ENCODE measurements at regions not wholly inside any gene's neighbourhood (a gene's known extent, or its start where the extent isn't known, plus 50 kb on each side); places are given as distances from the start of the nearest gene placed in this dataset.

GRCh38 chr2:2571301-2572150, 240.5 kb upstream of the MYT1L start:
- no peak overlapping the region for H3K27ac ChIP-seq (ENCODE audit: low read depth, low read length, poor library complexity, severe bottlenecking)
- TF ChIP-seq CTCF (conservative IDR thresholded peaks at IDR 0.05; ENCODE audit: low read length) (no peak), EZH2phosphoT487 (IDR thresholded peaks at IDR 0.05; ENCODE audit: borderline replicate concordance, low read depth, low read length) (no peak)
- H3K4me3 ChIP-seq (ENCODE audit: low read depth, low read length, poor library complexity, severe bottlenecking), result no peak overlapping the region
- peaks cover 10% of the 10 kb centered on the region; the same call in 1 of the 2 replicates for H3K9me3 ChIP-seq (ENCODE audit: low read length)
- no peak overlapping the region for H3K4me2 ChIP-seq (ENCODE audit: low read length)
- intact Hi-C loops (cut with micrococcal nuclease; ENCODE audit: unreplicated experiment), result no loop called here
- no TSS peak for BruUV-seq (replicated peaks)
- H3K79me2 ChIP-seq (ENCODE audit: insufficient read depth, low read depth, low read length), result no peaks in the 10 kb centered on the region
- H4K20me1 ChIP-seq (ENCODE audit: insufficient read depth, low read length), result no peaks in the 10 kb centered on the region
- ChIA-PET POLR2A (no interaction called here), CTCF (ENCODE audit: unreplicated experiment) (no interaction called here)
- no peaks in the 10 kb centered on the region for H3K36me3 ChIP-seq (ENCODE audit: insufficient read depth, low read length)
- no peaks in the 10 kb centered on the region for H3K9me2 ChIP-seq (ENCODE audit: insufficient read depth, low read length)
- no peak overlapping the region for H2AFZ ChIP-seq (ENCODE audit: low read length)
- no peak for DNase-seq (ENCODE audit: low spot score)
- no peaks in the 10 kb centered on the region for H3K4me1 ChIP-seq (ENCODE audit: insufficient read depth, low read length, poor library complexity, severe bottlenecking)

- no peaks in the 10 kb centered on the region for H3K79me2 ChIP-seq (ENCODE audit: insufficient read depth, low read depth, low read length)
- no peaks in the 10 kb centered on the region for H3K36me3 ChIP-seq (ENCODE audit: insufficient read depth, low read length)
- no peak for TF ChIP-seq CTCF (conservative IDR thresholded peaks at IDR 0.05; ENCODE audit: low read length)
- TF ChIP-seq EZH2phosphoT487 (IDR thresholded peaks at IDR 0.05; ENCODE audit: borderline replicate concordance, low read depth, low read length), result no peak
- no peak overlapping the region for H3K4me3 ChIP-seq (ENCODE audit: low read depth, low read length, poor library complexity, severe bottlenecking)
- no peak overlapping the region for H3K4me2 ChIP-seq (ENCODE audit: low read length)
- H3K9me2 ChIP-seq (ENCODE audit: insufficient read depth, low read length), result no peaks in the 10 kb centered on the region
- no peaks in the 10 kb centered on the region for H3K4me1 ChIP-seq (ENCODE audit: insufficient read depth, low read length, poor library complexity, severe bottlenecking)
- ChIA-PET POLR2A (no interaction called here), CTCF (ENCODE audit: unreplicated experiment) (no interaction called here)
- no TSS peak for BruUV-seq (replicated peaks)
- no peak overlapping the region for H3K27ac ChIP-seq (ENCODE audit: low read depth, low read length, poor library complexity, severe bottlenecking)
- intact Hi-C loops (cut with micrococcal nuclease; ENCODE audit: unreplicated experiment), result no loop called here
- no peaks in the 10 kb centered on the region for H4K20me1 ChIP-seq (ENCODE audit: insufficient read depth, low read length)
- peaks cover 10% of the 10 kb centered on the region; the same call in 1 of the 2 replicates for H3K9me3 ChIP-seq (ENCODE audit: low read length)
- no peak overlapping the region for H2AFZ ChIP-seq (ENCODE audit: low read length)
- no peak for DNase-seq (ENCODE audit: low spot score)
Observed at GRCh38 chr2:2570871-2571270, 239.8 kb upstream of the MYT1L start.

- DNase-seq (ENCODE audit: low spot score), result no peak
- no TSS peak for BruUV-seq (replicated peaks)
- Histone ChIP-seq H3K9me3 (ENCODE audit: low read length) (peaks cover 10% of the 10 kb centered on the region; the same call in 1 of the 2 replicates), H3K4me1 (ENCODE audit: insufficient read depth, low read length, poor library complexity, severe bottlenecking) (no peaks in the 10 kb centered on the region), H3K79me2 (ENCODE audit: insufficient read depth, low read depth, low read length) (no peaks in the 10 kb centered on the region), H3K4me3 (ENCODE audit: low read depth, low read length, poor library complexity, severe bottlenecking) (no peak overlapping the region), H2AFZ (ENCODE audit: low read length) (no peak overlapping the region), H4K20me1 (ENCODE audit: insufficient read depth, low read length) (no peaks in the 10 kb centered on the region), H3K9me2 (ENCODE audit: insufficient read depth, low read length) (no peaks in the 10 kb centered on the region), H3K4me2 (ENCODE audit: low read length) (no peak overlapping the region), H3K36me3 (ENCODE audit: insufficient read depth, low read length) (no peaks in the 10 kb centered on the region), H3K27ac (ENCODE audit: low read depth, low read length, poor library complexity, severe bottlenecking) (no peak overlapping the region)
- intact Hi-C loops (cut with micrococcal nuclease; ENCODE audit: unreplicated experiment), result no loop called here
- POLR2A ChIA-PET, result interaction anchor here (0.6 kb wide), 1 partner anchor 121 kb away, joined by 3 read pairs; no protein-coding TSS in a partner anchor
- CTCF ChIA-PET (ENCODE audit: unreplicated experiment), result no interaction called here
- TF ChIP-seq EZH2phosphoT487 (IDR thresholded peaks at IDR 0.05; ENCODE audit: borderline replicate concordance, low read depth, low read length) (no peak), CTCF (conservative IDR thresholded peaks at IDR 0.05; ENCODE audit: low read length) (no peak)
Observed at GRCh38 chr2:2570360-2570759, 239.3 kb upstream of the MYT1L start.
